ENCODE measurements at regions not wholly inside any gene's neighbourhood (a gene's known extent, or its start where the extent isn't known, plus 50 kb on each side); places are given as distances from the start of the nearest gene placed in this dataset.
A peak's percentile ranks its signal among the peaks of the same experiment; 100 is the strongest.

- H3K27me3 ChIP-seq (ENCODE audit: control insufficient read depth in 5 of 5, insufficient read depth in 4 of 5, low read length in 5 of 5), result no peaks in the 10 kb centered on the region
- H3K9me3 ChIP-seq (ENCODE audit: control insufficient read depth in 5 of 5, low read length in 5 of 5), result no peaks in the 10 kb centered on the region
- H3K9ac ChIP-seq (ENCODE audit: low read length in 5 of 5), result peak overlapping the region in 1 of 5 donors; percentile 34
- no peaks in the 10 kb centered on the region for H3K36me3 ChIP-seq (ENCODE audit: control insufficient read depth in 5 of 5, insufficient read depth in 5 of 5, low read length in 5 of 5)
- H3K4me1 ChIP-seq (ENCODE audit: control insufficient read depth in 5 of 5, insufficient read depth in 5 of 5, low read length in 5 of 5), result peaks cover 0 to 25% (median 10%) of the 10 kb centered on the region in 5 donors
- H3K27ac ChIP-seq (ENCODE audit: low read depth, low read length), result peak overlapping the region; percentile 97
- H3K4me3 ChIP-seq (ENCODE audit: low read depth in 1 of 5, low read length in 5 of 5), result no peak overlapping the region
Measured at GRCh38 chr6:80769106-80769505, 662.6 kb downstream of the BCKDHB start.

- Histone ChIP-seq H3K4me1 (ENCODE audit: control insufficient read depth in 5 of 5, insufficient read depth in 5 of 5, low read length in 5 of 5) (peaks cover 0 to 25% (median 10%) of the 10 kb centered on the region in 5 donors), H3K9ac (ENCODE audit: low read length in 5 of 5) (no peak overlapping the region), H3K4me3 (ENCODE audit: low read depth in 1 of 5, low read length in 5 of 5) (no peak overlapping the region), H3K27me3 (ENCODE audit: control insufficient read depth in 5 of 5, insufficient read depth in 4 of 5, low read length in 5 of 5) (no peaks in the 10 kb centered on the region), H3K27ac (ENCODE audit: low read depth, low read length) (peak overlapping the region; percentile 97), H3K9me3 (ENCODE audit: control insufficient read depth in 5 of 5, low read length in 5 of 5) (no peaks in the 10 kb centered on the region), H3K36me3 (ENCODE audit: control insufficient read depth in 5 of 5, insufficient read depth in 5 of 5, low read length in 5 of 5) (no peaks in the 10 kb centered on the region)
Measured at GRCh38 chr6:80767808-80768207, 661.3 kb downstream of the BCKDHB start.

- Histone ChIP-seq H3K27ac (ENCODE audit: low read depth, low read length) (no peak overlapping the region), H3K9me3 (ENCODE audit: control insufficient read depth in 5 of 5, low read length in 5 of 5) (no peaks in the 10 kb centered on the region), H3K4me3 (ENCODE audit: low read depth in 1 of 5, low read length in 5 of 5) (no peak overlapping the region), H3K27me3 (ENCODE audit: control insufficient read depth in 5 of 5, insufficient read depth in 4 of 5, low read length in 5 of 5) (no peaks in the 10 kb centered on the region), H3K9ac (ENCODE audit: low read length in 5 of 5) (no peak overlapping the region), H3K4me1 (ENCODE audit: control insufficient read depth in 5 of 5, insufficient read depth in 5 of 5, low read length in 5 of 5) (peaks cover 0 to 3% (median 0%) of the 10 kb centered on the region in 5 donors), H3K36me3 (ENCODE audit: control insufficient read depth in 5 of 5, insufficient read depth in 5 of 5, low read length in 5 of 5) (no peaks in the 10 kb centered on the region)
Measured at GRCh38 chr6:80744213-80744612, 637.7 kb downstream of the BCKDHB start.

- Histone ChIP-seq H3K27me3 (ENCODE audit: control insufficient read depth in 5 of 5, insufficient read depth in 4 of 5, low read length in 5 of 5) (no peaks in the 10 kb centered on the region), H3K9me3 (ENCODE audit: control insufficient read depth in 5 of 5, low read length in 5 of 5) (no peaks in the 10 kb centered on the region), H3K4me1 (ENCODE audit: control insufficient read depth in 5 of 5, insufficient read depth in 5 of 5, low read length in 5 of 5) (peaks cover 0 to 3% (median 0%) of the 10 kb centered on the region in 5 donors), H3K27ac (ENCODE audit: low read depth, low read length) (no peak overlapping the region), H3K36me3 (ENCODE audit: control insufficient read depth in 5 of 5, insufficient read depth in 5 of 5, low read length in 5 of 5) (no peaks in the 10 kb centered on the region), H3K4me3 (ENCODE audit: low read depth in 1 of 5, low read length in 5 of 5) (no peak overlapping the region), H3K9ac (ENCODE audit: low read length in 5 of 5) (no peak overlapping the region)
Measured at GRCh38 chr6:80742481-80742880, 636.0 kb downstream of the BCKDHB start.

GRCh38 chr6:80733641-80734040, 627.2 kb downstream of the BCKDHB start:
- Histone ChIP-seq H3K27ac (ENCODE audit: low read depth, low read length) (no peak overlapping the region), H3K36me3 (ENCODE audit: control insufficient read depth in 5 of 5, insufficient read depth in 5 of 5, low read length in 5 of 5) (no peaks in the 10 kb centered on the region), H3K9me3 (ENCODE audit: control insufficient read depth in 5 of 5, low read length in 5 of 5) (no peaks in the 10 kb centered on the region), H3K4me3 (ENCODE audit: low read depth in 1 of 5, low read length in 5 of 5) (no peak overlapping the region), H3K27me3 (ENCODE audit: control insufficient read depth in 5 of 5, insufficient read depth in 4 of 5, low read length in 5 of 5) (no peaks in the 10 kb centered on the region), H3K4me1 (ENCODE audit: control insufficient read depth in 5 of 5, insufficient read depth in 5 of 5, low read length in 5 of 5) (no peaks in the 10 kb centered on the region), H3K9ac (ENCODE audit: low read length in 5 of 5) (no peak overlapping the region)

GRCh38 chr6:80728830-80729229, 622.4 kb downstream of the BCKDHB start:
- H3K9me3 ChIP-seq (ENCODE audit: control insufficient read depth in 5 of 5, low read length in 5 of 5), result no peaks in the 10 kb centered on the region
- H3K27ac ChIP-seq (ENCODE audit: low read depth, low read length), result no peak overlapping the region
- H3K4me1 ChIP-seq (ENCODE audit: control insufficient read depth in 5 of 5, insufficient read depth in 5 of 5, low read length in 5 of 5), result peaks cover 0 to 2% (median 0%) of the 10 kb centered on the region in 5 donors
- no peaks in the 10 kb centered on the region for H3K27me3 ChIP-seq (ENCODE audit: control insufficient read depth in 5 of 5, insufficient read depth in 4 of 5, low read length in 5 of 5)
- no peak overlapping the region for H3K9ac ChIP-seq (ENCODE audit: low read length in 5 of 5)
- no peaks in the 10 kb centered on the region for H3K36me3 ChIP-seq (ENCODE audit: control insufficient read depth in 5 of 5, insufficient read depth in 5 of 5, low read length in 5 of 5)
- H3K4me3 ChIP-seq (ENCODE audit: low read depth in 1 of 5, low read length in 5 of 5), result no peak overlapping the region

- Histone ChIP-seq H3K27me3 (ENCODE audit: control insufficient read depth in 5 of 5, insufficient read depth in 4 of 5, low read length in 5 of 5) (no peaks in the 10 kb centered on the region), H3K36me3 (ENCODE audit: control insufficient read depth in 5 of 5, insufficient read depth in 5 of 5, low read length in 5 of 5) (no peaks in the 10 kb centered on the region), H3K9me3 (ENCODE audit: control insufficient read depth in 5 of 5, low read length in 5 of 5) (no peaks in the 10 kb centered on the region), H3K9ac (ENCODE audit: low read length in 5 of 5) (no peak overlapping the region), H3K4me1 (ENCODE audit: control insufficient read depth in 5 of 5, insufficient read depth in 5 of 5, low read length in 5 of 5) (peaks cover 0 to 2% (median 0%) of the 10 kb centered on the region in 5 donors), H3K4me3 (ENCODE audit: low read depth in 1 of 5, low read length in 5 of 5) (no peak overlapping the region), H3K27ac (ENCODE audit: low read depth, low read length) (no peak overlapping the region)
Measured at GRCh38 chr6:80728101-80728750, 621.8 kb downstream of the BCKDHB start.

GRCh38 chr6:80725156-80725930, 618.9 kb downstream of the BCKDHB start:
- Histone ChIP-seq H3K9me3 (ENCODE audit: control insufficient read depth in 5 of 5, low read length in 5 of 5) (no peaks in the 10 kb centered on the region), H3K27ac (ENCODE audit: low read depth, low read length) (no peak overlapping the region), H3K4me1 (ENCODE audit: control insufficient read depth in 5 of 5, insufficient read depth in 5 of 5, low read length in 5 of 5) (peaks cover 0 to 2% (median 0%) of the 10 kb centered on the region in 5 donors), H3K27me3 (ENCODE audit: control insufficient read depth in 5 of 5, insufficient read depth in 4 of 5, low read length in 5 of 5) (no peaks in the 10 kb centered on the region), H3K9ac (ENCODE audit: low read length in 5 of 5) (no peak overlapping the region), H3K4me3 (ENCODE audit: low read depth in 1 of 5, low read length in 5 of 5) (no peak overlapping the region), H3K36me3 (ENCODE audit: control insufficient read depth in 5 of 5, insufficient read depth in 5 of 5, low read length in 5 of 5) (no peaks in the 10 kb centered on the region)

GRCh38 chr6:80720824-80721223, 614.4 kb downstream of the BCKDHB start:
- Histone ChIP-seq H3K27ac (ENCODE audit: low read depth, low read length) (no peak overlapping the region), H3K4me1 (ENCODE audit: control insufficient read depth in 5 of 5, insufficient read depth in 5 of 5, low read length in 5 of 5) (no peaks in the 10 kb centered on the region), H3K9ac (ENCODE audit: low read length in 5 of 5) (no peak overlapping the region), H3K9me3 (ENCODE audit: control insufficient read depth in 5 of 5, low read length in 5 of 5) (no peaks in the 10 kb centered on the region), H3K27me3 (ENCODE audit: control insufficient read depth in 5 of 5, insufficient read depth in 4 of 5, low read length in 5 of 5) (no peaks in the 10 kb centered on the region), H3K36me3 (ENCODE audit: control insufficient read depth in 5 of 5, insufficient read depth in 5 of 5, low read length in 5 of 5) (no peaks in the 10 kb centered on the region), H3K4me3 (ENCODE audit: low read depth in 1 of 5, low read length in 5 of 5) (no peak overlapping the region)

- Histone ChIP-seq H3K36me3 (ENCODE audit: control insufficient read depth in 5 of 5, insufficient read depth in 5 of 5, low read length in 5 of 5) (no peaks in the 10 kb centered on the region), H3K4me3 (ENCODE audit: low read depth in 1 of 5, low read length in 5 of 5) (no peak overlapping the region), H3K4me1 (ENCODE audit: control insufficient read depth in 5 of 5, insufficient read depth in 5 of 5, low read length in 5 of 5) (peaks cover 0 to 6% (median 0%) of the 10 kb centered on the region in 5 donors)
Measured at GRCh38 chr6:80714513-80714912, 608.0 kb downstream of the BCKDHB start.

More at GRCh38 chr6:80714513-80714912, 608.0 kb downstream of the BCKDHB start:
- Histone ChIP-seq H3K9me3 (ENCODE audit: control insufficient read depth in 5 of 5, low read length in 5 of 5) (no peaks in the 10 kb centered on the region), H3K27ac (ENCODE audit: low read depth, low read length) (no peak overlapping the region), H3K9ac (ENCODE audit: low read length in 5 of 5) (no peak overlapping the region), H3K27me3 (ENCODE audit: control insufficient read depth in 5 of 5, insufficient read depth in 4 of 5, low read length in 5 of 5) (no peaks in the 10 kb centered on the region)
